ENCODE measurements at regions not wholly inside any gene's neighbourhood (a gene's known extent, or its start where the extent isn't known, plus 50 kb on each side); places are given as distances from the start of the nearest gene placed in this dataset.

DNA sequence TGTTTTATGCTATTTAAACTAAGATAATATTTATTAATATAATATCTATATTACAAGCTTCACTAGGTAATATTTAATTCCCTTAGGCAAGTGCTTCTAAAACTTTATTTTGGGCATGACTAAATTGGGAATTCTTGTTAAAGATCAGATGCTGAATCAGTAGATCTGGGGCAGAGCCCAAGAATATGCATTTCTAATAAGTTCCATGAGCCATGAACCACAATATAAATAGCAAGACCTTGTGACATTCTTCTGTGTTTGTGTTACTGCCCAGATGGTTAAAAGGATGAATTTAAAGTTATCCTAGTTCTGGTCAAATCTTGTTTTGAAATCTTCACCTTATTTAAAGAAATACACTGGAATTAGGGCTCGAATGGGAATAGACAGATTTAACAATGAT is 258.4 kb upstream of the CACNA2D1 start:
- WGBS, 10 experiments = 17 to 89% (median 78%) methylated on average over 1 of the region's 1 CpG; no CpG with 5 or more reads in 3 of the 10 experiments
- H3K4me1 ChIP-seq (replicated peaks in 1 of 2) = peaks cover 0 to 5% of the 10 kb centered on the region in 2 donors
- H3K4me3 ChIP-seq = no peak overlapping the region
- in situ Hi-C loops (cut with MboI; ENCODE audit: low pct_unique_long_range_greater_than_20kb in 2 of 9, low sequenced_read_pairs in 9 of 9, unreplicated experiment in 9 of 9) = loop anchor here in 1 of 9 experiments (25.0 kb wide), 1 partner anchor 90 kb away; no protein-coding TSS in a partner anchor
- peak in 2 of 8 experiments; percentile 81 to 82 for ATAC-seq (replicated peaks in 6 of 8)
- no peak overlapping the region for H3K27ac ChIP-seq

DNA sequence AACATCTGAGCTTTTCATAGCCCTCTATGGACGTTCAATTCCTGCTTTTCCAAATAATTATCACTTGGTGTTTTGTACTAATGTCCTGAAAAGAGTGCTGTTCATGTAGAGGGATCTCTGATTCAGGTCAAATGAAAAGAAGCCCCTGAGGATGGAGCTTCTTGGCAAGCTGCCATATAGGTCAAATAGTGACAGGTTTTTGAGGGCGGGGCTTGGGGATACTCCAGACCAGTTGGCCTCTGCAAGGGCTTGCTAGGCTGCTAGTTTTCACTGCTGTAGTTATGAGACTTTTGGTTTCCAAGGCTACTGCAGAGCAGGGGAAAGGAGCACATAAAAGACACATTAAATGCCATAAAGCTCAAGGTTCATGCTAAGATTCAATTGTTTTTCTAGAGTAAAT is 257.2 kb upstream of the CACNA2D1 start:
- Histone ChIP-seq H3K4me1 (replicated peaks in 1 of 2) (peaks cover 0 to 5% of the 10 kb centered on the region in 2 donors), H3K27ac (no peak overlapping the region), H3K4me3 (no peak overlapping the region)
- in situ Hi-C loops (cut with MboI; ENCODE audit: low pct_unique_long_range_greater_than_20kb in 2 of 9, low sequenced_read_pairs in 9 of 9, unreplicated experiment in 9 of 9) = loop anchor here in 1 of 9 experiments (25.0 kb wide), 1 partner anchor 88 kb away; no protein-coding TSS in a partner anchor
- peak in 6 of 8 experiments; percentile 9 to 84 (median 54) for ATAC-seq (replicated peaks in 6 of 8)
- 0 to 86% (median 80%) methylated on average over 1 to 2 of the region's 2 CpGs; no CpG with 5 or more reads in 3 of the 10 experiments for WGBS, 10 experiments

DNA sequence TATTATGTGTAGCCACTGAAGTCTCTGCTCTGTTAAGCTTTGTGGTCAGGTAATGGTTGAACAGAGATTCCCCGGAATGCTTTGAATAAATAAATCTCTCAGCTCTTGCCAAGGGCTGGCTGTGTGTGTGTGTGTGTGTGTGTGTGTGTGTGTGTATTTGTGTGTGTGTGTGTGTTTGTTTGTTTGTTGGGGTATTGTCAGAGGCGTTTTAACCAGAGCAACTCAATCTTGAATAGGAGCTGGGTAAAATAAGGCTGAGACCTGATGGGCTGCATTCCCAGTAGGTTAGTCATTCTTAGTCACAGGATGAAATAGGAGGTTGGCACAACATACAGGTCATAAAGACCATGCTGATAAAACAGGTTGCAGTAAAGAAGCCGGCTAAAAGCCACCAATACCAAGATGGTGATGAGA is 256.2 kb upstream of the CACNA2D1 start:
- WGBS, 10 experiments = 0 to 100% (median 66%) methylated on average over 1 to 2 of the region's 3 CpGs; no CpG with 5 or more reads in 2 of the 10 experiments
- in situ Hi-C loops (cut with MboI; ENCODE audit: low pct_unique_long_range_greater_than_20kb in 2 of 9, low sequenced_read_pairs in 9 of 9, unreplicated experiment in 9 of 9) = loop anchor here in 1 of 9 experiments (25.0 kb wide), 1 partner anchor 87 kb away; no protein-coding TSS in a partner anchor
- Histone ChIP-seq H3K4me1 (replicated peaks in 1 of 2) (peaks cover 0 to 5% of the 10 kb centered on the region in 2 donors), H3K27ac (no peak overlapping the region), H3K4me3 (no peak overlapping the region)
- ATAC-seq (replicated peaks in 6 of 8) = peak in 3 of 8 experiments; percentile 13 to 69 (median 22)

DNA sequence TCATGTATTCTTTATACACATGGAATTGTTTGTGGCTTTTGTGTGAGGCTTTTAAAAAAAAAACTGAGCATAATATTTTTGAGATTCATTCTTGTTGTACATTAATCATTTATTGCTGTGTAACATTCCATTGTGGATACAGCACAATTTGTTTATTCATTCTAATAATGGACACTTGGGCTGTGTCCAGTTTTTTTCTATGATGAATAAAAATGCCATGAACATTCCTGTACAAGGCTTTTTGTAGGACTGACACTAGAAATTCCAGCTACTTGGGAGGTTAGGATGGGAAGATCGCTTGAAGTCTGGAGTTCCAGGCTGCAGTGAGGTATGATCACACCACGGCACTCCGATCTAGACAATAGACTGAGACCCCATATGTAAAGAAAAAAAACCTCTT is 254.3 kb upstream of the CACNA2D1 start:
- WGBS, 10 experiments = 56 to 100% (median 94%) methylated on average over 1 to 3 of the region's 3 CpGs; no CpG with 5 or more reads in 1 of the 10 experiments
- Histone ChIP-seq H3K4me1 (replicated peaks in 1 of 2) (peaks cover 0 to 5% of the 10 kb centered on the region in 2 donors), H3K4me3 (no peak overlapping the region), H3K27ac (no peak overlapping the region)
- in situ Hi-C loops (cut with MboI; ENCODE audit: low pct_unique_long_range_greater_than_20kb in 2 of 9, low sequenced_read_pairs in 9 of 9, unreplicated experiment in 9 of 9) = no loop called here
- peak in 1 of 8 experiments; percentile 29 for ATAC-seq (replicated peaks in 6 of 8)

DNA sequence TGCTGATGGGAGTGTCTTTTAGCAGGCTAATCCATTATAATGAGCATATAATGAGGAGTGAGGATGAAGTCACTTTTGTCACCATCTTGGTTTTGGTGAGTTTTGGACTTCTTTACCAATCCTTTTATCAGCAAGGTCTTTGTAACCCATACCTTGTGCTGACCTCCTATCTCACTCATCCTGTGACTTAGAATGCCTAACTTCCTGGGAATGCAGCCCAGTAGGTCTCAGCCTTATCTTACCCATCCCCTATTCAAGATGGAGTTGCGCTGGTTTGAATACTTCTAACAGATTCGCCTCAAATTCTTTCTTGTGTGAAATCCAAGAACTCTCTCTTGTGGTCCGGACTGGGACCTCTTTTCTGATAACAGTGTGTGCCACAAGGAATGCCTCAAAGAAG is 253.1 kb upstream of the CACNA2D1 start:
- 74 to 100% (median 96%) methylated on average over 1 to 3 of the region's 3 CpGs; no CpG with 5 or more reads in 3 of the 10 experiments for WGBS, 10 experiments
- H3K4me1 ChIP-seq (replicated peaks in 1 of 2) = peaks cover 0 to 5% of the 10 kb centered on the region in 2 donors
- ATAC-seq (replicated peaks in 6 of 8) = peak in 1 of 8 experiments; percentile 46
- H3K4me3 ChIP-seq = no peak overlapping the region
- H3K27ac ChIP-seq = no peak overlapping the region
- in situ Hi-C loops (cut with MboI; ENCODE audit: low pct_unique_long_range_greater_than_20kb in 2 of 9, low sequenced_read_pairs in 9 of 9, unreplicated experiment in 9 of 9) = no loop called here

DNA sequence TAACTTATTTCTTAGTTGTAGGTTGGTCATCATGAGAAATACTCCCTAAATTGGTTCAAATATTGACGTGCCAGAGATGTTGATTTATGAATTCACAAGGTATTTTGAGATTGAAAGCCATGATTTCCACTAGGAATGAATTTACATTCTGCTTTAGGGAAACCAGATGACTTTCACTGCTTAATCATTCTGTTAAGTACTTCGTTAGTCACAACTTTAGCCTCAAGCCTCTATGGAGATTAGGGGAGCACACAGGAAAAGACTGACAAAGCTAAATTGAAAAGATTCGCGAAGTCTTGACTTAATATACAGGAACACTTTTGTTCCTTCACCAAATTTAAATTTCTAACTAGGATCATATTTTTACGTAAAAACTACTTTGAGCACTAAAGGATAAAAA is 250.4 kb upstream of the CACNA2D1 start:
- in situ Hi-C loops (cut with MboI; ENCODE audit: low pct_unique_long_range_greater_than_20kb in 2 of 9, low sequenced_read_pairs in 9 of 9, unreplicated experiment in 9 of 9) = no loop called here
- ATAC-seq (replicated peaks in 6 of 8) = peak in 3 of 8 experiments; percentile 18 to 88 (median 60)
- H3K4me3 ChIP-seq = no peak overlapping the region
- WGBS, 10 experiments = 23 to 98% (median 88%) methylated on average over 3 to 5 of the region's 5 CpGs; no CpG with 5 or more reads in 1 of the 10 experiments
- no peaks in the 10 kb centered on the region for H3K4me1 ChIP-seq (replicated peaks in 1 of 2)
- no peak overlapping the region for H3K27ac ChIP-seq

DNA sequence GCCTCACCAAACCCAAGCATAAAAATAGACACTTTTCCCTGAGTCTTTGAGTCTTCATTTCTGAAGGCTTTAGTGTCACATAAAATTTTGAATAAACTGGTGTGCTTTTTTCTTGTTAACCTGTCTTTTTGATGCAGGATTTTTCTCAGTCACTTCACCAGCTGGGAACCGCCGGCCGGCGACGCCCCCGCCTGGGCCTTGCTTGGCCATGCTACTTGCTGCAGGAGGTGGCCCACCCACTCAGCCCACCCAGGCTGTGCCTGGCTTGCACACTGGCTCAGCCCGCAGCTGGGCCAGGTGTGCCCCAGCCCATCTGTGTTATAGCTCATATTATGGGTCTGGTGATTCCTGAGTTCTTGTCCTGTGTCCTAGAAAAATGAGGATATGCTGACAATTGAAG is 247.4 kb upstream of the CACNA2D1 start:
- Histone ChIP-seq H3K27ac (no peak overlapping the region), H3K4me3 (no peak overlapping the region), H3K4me1 (replicated peaks in 1 of 2) (no peaks in the 10 kb centered on the region)
- in situ Hi-C loops (cut with MboI; ENCODE audit: low pct_unique_long_range_greater_than_20kb in 2 of 9, low sequenced_read_pairs in 9 of 9, unreplicated experiment in 9 of 9) = no loop called here
- no peak for ATAC-seq (replicated peaks in 6 of 8)
- 89% methylated on average over 6 of the region's 7 CpGs; no CpG with 5 or more reads in 9 of the 10 experiments for WGBS, 10 experiments

DNA sequence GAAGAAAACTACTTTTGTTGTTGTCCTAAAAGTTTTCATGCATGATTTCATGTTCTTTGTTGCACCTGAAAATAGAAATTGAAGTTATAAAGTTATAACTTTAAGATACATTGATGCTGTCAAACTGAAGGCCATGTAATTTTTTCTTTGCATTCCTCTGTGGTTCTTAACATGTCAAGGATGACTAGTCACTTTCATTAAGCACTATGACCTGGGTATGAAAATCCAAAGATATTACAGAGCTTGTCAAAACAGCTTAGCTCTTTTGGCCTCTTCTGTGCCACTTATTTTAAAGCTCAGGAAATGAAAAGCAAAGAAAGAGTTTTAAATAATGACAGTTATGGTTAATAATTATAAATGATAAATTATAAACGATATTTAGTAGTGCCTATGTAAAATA is 241.6 kb upstream of the CACNA2D1 start:
- Histone ChIP-seq H3K27ac (no peak overlapping the region), H3K4me3 (no peak overlapping the region), H3K4me1 (replicated peaks in 1 of 2) (no peaks in the 10 kb centered on the region)
- ATAC-seq (replicated peaks in 6 of 8) = no peak
- 0 to 100% (median 42%) methylated on average over 1 of the region's 1 CpG; no CpG with 5 or more reads in 2 of the 10 experiments for WGBS, 10 experiments
- in situ Hi-C loops (cut with MboI; ENCODE audit: low pct_unique_long_range_greater_than_20kb in 2 of 9, low sequenced_read_pairs in 9 of 9, unreplicated experiment in 9 of 9) = no loop called here

DNA sequence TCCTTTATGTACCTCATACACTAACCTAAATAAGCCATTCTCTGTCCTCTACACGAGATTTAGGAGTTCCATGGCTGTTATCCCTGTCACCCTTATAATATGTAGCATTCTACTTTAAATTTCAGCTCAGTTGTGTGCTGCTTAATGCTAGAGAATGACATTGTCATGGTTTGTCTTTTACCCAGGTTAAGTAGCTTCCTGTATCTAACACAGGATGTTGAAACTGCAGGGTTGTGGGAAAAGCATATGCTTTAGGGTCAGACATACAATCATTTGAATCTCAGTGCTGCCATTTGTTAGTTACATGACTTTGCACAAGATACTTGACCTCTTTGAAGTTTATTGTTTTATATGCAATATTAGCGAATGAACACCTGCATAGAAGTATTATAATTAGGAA is 235.1 kb upstream of the CACNA2D1 start:
- 14 to 81% (median 49%) methylated on average over 1 to 2 of the region's 2 CpGs; no CpG with 5 or more reads in 2 of the 10 experiments for WGBS, 10 experiments
- in situ Hi-C loops (cut with MboI; ENCODE audit: low pct_unique_long_range_greater_than_20kb in 2 of 9, low sequenced_read_pairs in 9 of 9, unreplicated experiment in 9 of 9) = no loop called here
- peaks cover 0 to 6% of the 10 kb centered on the region in 2 donors for H3K4me1 ChIP-seq (replicated peaks in 1 of 2)
- no peak overlapping the region for H3K27ac ChIP-seq
- ATAC-seq (replicated peaks in 6 of 8) = no peak
- no peak overlapping the region for H3K4me3 ChIP-seq

DNA sequence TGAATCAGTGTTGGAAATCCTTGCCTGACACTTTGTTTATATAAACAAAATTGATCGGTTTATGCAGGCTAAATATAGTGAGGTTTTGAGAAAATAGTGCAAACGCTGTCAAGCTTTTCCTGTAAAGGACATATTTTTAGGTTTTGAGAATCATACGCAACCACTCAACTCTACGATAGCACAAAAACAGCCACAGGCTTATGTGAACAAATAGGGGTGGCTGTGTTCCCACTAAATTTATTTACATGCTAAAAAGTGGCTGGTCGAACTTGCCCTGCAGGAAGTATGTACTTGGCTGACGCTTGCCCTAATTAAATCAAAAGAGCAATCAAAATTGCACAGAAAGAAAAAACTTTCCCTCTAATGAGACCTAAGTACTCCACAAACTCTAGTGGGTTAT is 234.7 kb upstream of the CACNA2D1 start:
- H3K4me1 ChIP-seq (replicated peaks in 1 of 2) = peaks cover 0 to 6% of the 10 kb centered on the region in 2 donors
- WGBS, 10 experiments = 30 to 100% (median 82%) methylated on average over 2 to 6 of the region's 6 CpGs; no CpG with 5 or more reads in 1 of the 10 experiments
- in situ Hi-C loops (cut with MboI; ENCODE audit: low pct_unique_long_range_greater_than_20kb in 2 of 9, low sequenced_read_pairs in 9 of 9, unreplicated experiment in 9 of 9) = no loop called here
- H3K4me3 ChIP-seq = no peak overlapping the region
- ATAC-seq (replicated peaks in 6 of 8) = no peak
- no peak overlapping the region for H3K27ac ChIP-seq

DNA sequence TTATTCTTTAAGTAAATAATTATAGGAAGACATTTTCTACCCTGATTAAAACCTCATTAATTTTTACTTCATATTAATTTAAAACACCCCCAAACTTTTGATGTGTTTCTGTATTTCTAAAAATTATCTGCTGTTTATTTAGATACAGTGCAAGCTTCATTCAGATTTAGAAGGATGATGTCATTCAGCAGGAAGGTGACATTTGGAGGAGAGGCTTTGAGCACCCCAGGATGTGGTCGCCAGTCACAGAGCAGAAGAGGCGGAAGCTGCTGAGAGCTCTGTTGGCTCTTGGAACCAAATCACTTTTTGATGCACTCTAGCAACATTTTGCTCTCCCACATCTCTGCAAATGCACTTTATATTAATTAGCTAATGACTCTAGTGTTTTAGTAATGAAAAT is 233.9 kb upstream of the CACNA2D1 start:
- WGBS, 10 experiments = 21 to 92% (median 83%) methylated on average over 1 to 2 of the region's 2 CpGs; no CpG with 5 or more reads in 3 of the 10 experiments
- in situ Hi-C loops (cut with MboI; ENCODE audit: low pct_unique_long_range_greater_than_20kb in 2 of 9, low sequenced_read_pairs in 9 of 9, unreplicated experiment in 9 of 9) = no loop called here
- Histone ChIP-seq H3K4me1 (replicated peaks in 1 of 2) (peaks cover 0 to 6% of the 10 kb centered on the region in 2 donors), H3K4me3 (no peak overlapping the region), H3K27ac (no peak overlapping the region)
- ATAC-seq (replicated peaks in 6 of 8) = peak in 2 of 8 experiments; percentile 39 to 43

DNA sequence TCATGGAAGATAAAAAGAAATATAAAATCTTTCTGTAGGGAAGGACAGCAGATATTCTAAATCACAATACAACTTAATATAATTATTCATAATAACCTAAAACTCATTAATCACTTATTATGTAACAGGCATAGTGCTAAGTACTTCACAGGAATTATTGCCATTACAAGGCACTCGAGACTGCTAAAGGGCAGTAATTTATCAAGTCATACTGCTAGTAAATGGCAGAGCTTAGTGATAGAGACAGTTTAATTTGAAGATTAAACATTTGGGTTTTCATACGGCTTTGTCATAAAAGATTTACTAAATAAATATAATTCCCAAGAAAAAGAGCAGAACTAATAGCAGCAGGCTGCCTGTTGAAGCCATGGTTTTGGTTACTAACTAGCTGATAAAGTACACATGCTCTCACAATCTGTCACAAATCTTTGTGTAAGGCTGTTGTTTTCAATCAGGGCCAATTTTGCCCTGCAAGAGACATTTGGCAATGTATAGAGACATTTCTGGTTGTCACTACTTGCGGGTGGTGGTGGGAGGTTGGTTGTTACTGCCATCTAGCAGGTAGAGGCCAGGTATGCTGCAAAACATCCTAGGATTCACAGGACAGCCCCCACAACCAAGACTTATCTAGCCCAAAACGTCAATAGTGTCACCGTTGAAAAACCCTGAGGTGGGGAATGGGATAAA is 233.3 kb upstream of the CACNA2D1 start:
- Histone ChIP-seq H3K4me3 (no peak overlapping the region), H3K4me1 (replicated peaks in 1 of 2) (peaks cover 0 to 6% of the 10 kb centered on the region in 2 donors), H3K27ac (no peak overlapping the region)
- in situ Hi-C loops (cut with MboI; ENCODE audit: low pct_unique_long_range_greater_than_20kb in 2 of 9, low sequenced_read_pairs in 9 of 9, unreplicated experiment in 9 of 9) = no loop called here
- 6 to 80% (median 70%) methylated on average over 1 to 5 of the region's 5 CpGs for WGBS, 10 experiments
- ATAC-seq (replicated peaks in 6 of 8) = peak in 4 of 8 experiments; percentile 19 to 55 (median 36)

DNA sequence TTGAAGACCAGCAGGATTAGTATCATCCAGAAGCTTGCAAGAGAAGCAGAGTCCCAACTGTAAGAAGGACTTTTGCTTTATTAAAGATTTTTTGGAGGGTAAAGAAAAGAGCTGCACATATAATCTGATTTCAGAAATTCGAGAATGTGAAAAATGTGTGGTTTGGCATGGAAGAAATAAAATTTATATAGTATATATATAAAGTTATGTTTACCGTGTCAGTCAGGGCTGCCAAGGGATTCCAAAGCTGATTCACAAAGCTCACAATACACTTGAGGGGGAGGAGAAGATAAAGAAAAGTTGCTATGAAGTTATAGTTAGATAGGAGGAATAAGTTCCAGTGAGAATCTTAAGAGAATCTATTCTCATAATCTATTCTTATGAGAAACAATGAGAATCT is 231.8 kb upstream of the CACNA2D1 start:
- WGBS, 10 experiments = 17 to 94% (median 80%) methylated on average over 1 to 2 of the region's 2 CpGs; no CpG with 5 or more reads in 1 of the 10 experiments

More for the DNA sequence above, 231.8 kb upstream of the CACNA2D1 start:
- H3K27ac ChIP-seq = no peak overlapping the region
- ATAC-seq (replicated peaks in 6 of 8) = no peak
- in situ Hi-C loops (cut with MboI; ENCODE audit: low pct_unique_long_range_greater_than_20kb in 2 of 9, low sequenced_read_pairs in 9 of 9, unreplicated experiment in 9 of 9) = no loop called here
- peaks cover 0 to 6% of the 10 kb centered on the region in 2 donors for H3K4me1 ChIP-seq (replicated peaks in 1 of 2)
- no peak overlapping the region for H3K4me3 ChIP-seq
